NOMO-1 treated with DMSO at 0.1 percent for 48 hours (cell line): ENCODE measurements at regions not wholly inside any gene's neighbourhood (a gene's known extent, or its start where the extent isn't known, plus 50 kb on each side); places are given as distances from the start of the nearest gene placed in this dataset.

ENCODE experiments used
- DNase-seq: peaks from one replicate; lab custom pipeline; 2025; ENCODE audit not compliant: unreplicated experiment; lab: John Stamatoyannopoulos, UW

DNA sequence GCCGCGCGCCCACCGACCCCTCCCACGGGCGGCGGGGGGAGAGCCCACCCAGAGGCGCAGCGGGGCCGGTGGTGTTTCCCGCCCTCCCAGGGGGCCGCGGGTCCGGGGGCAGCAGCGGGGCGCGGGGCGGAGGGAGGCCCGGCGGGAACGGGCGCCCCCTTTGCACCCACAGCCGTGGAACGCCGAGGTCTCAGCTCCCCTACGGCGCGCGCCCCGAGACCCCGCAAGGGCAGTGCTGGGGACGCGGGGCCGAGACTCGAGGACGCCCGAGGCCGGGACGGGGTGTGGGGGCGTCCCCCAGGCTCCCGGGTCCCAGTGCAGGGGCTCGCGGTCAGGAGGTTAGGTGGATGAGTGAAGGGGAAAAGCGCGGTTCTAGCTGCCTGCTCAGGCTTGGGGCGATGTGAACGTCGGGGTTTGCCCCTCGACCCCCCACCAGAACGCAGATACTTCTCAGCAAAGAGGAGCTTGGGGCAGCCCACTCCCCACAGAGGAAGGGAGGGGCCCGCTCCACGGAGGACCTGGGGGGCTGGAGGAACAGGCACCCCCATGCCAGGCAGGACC lies 65.5 kb upstream of the BHLHE23 start:
- DNase-seq: no peak

DNA sequence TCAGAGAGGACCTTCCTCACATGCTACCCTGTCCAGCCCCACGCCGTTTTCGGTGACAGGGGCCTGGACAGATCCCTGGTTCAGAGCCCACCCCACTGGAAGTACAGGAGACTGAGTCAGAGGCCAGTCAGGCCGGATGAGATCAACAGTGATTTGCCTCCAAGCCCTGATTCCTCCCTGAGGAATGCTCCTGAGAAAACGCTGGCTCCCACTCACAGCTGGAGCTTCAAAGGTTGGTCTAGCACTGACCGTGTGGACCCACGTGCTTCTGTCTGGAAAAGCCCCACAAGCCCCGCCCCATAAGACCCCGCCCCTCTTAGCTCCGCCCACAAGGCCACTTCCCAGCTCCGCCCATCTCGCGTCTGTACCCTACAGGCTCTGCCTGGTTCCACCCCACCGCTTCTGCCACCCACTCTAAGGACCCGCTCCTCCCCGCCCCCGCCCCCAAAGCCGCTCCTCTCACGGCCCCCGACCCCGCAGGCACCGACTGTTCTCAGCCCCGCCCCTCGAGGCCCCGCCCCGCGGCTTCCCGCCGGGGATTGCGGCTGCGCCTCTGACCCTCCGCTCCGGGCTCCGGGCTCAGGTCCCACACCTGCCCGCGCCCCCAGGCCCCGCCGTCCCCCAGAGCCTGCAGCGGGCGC lies 64.9 kb upstream of the BHLHE23 start:
- no peak for DNase-seq

DNA sequence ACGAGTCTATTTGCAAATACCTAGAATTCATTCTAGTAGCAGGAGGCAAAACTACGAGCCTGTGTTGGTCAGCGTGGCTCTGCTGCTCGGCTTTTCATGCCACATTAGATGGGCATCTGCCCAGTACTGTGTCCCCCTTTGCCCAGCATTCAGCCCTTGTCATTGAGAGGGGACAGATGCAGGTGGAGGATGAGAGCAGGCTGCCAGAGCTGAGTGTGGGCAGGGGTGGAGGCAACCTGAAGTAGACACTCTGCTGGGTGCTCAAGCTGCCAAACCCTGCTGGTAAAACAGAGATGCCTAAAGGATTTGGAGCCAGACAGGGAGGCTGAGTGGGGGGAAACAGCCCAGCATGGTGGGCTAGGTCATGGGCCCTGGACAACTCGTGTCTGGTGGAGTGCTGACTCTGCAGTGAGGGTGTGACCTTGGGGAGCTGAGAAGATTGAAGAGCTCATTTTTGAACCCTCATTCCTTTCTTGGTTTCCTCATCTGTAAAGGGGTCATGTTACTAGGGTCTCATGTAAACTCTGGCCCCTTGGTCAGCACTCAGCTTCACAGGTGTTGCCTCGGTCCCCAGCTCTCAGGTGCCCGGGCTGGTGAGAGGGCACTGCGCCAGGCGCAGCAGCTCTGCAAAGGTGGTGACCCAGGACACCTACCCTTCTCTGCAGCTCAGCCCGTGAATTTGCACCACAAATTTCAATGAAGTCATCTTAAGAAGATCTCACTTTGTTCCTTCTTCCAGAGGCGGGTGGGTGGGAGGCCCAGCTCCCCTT lies 64.2 kb upstream of the BHLHE23 start:
- DNase-seq: no peak

DNA sequence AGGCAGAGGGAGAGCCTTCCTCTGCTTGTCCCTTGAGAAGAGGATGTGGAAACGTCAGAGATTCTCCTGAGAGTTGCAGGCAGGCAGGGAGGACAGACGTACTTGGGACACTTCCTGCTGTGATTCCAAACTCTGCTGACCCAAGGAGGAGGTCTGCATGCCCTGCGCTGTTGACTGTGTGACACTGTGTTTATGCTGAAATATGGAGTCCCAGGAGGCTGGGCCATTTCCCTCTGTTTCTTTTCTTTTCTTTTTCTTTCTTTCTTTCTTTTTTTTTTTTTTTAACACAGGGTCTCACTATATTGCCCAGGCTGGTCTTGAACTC lies 63.5 kb upstream of the BHLHE23 start:
- no peak for DNase-seq

DNA sequence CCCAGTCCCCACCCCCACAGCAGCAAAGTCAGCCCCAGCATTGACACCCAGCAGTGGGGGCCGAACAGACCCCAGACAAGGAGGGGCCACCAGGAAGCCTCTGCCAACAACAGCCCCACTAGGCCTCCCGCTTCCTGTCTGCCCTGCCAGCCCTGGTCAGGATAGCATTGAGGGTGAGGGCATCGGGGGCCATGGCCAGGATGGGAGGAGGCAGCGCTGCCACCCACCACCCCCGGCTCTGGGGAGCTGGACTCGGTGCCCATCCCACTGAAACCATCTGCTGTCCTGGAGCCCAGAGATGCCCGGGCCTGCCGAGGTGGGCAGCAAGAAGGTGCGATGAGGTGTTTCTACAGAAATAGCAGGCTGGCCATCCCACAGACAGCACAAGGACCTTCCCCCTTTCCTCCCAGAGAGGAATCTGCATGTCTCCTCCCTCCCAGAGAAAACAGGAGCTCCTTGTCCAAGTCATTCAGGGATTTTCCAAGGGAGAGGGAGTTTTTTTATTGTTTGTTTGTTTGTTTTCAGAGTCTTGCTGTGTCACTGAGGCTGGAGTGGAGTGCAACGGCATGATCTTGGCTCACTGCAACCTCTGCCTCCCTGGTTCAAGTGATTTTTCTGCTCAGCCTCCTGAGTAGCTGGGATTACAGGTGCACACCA lies 62.1 kb upstream of the BHLHE23 start:
- DNase-seq: no peak

DNA sequence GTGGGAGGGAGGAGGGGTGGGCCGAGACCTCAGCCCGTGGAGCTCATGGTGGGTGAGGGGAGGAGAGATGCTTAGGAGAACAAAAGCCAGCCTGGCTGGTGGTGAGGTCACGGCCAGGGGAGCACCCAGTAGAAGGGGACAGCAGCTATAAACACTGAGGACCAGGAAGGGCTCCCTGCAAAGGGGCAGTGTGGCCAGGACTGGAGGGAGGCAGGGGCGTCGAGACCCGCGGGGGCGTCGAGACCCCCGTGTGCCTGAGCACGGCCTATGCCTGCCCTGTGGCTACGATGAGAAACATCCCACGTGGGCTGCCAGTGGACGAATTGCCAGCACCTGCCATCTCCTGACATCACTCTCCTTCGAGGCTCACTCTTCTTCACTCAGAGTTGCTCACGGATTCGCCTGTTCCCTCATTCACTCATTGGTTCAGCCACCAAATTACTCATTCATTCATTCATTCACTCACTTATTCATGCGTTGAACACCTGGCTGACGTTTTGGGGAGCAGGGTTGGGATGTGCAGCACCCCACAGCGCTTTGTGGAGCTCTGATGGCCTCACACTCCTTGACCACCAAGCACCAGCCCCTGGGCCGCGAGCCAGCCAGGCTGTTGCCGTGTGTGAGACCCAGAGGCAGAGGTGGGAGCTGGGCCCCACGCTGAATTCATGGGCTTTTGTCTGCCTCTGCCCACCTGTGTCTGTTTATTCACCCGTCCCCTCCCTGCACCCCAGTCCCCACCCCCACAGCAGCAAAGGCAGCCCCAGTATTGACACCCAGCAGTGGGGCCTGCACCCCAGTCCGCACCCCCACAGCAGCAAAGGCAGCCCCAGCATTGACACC lies 61.2 kb upstream of the BHLHE23 start:
- DNase-seq: no peak

DNA sequence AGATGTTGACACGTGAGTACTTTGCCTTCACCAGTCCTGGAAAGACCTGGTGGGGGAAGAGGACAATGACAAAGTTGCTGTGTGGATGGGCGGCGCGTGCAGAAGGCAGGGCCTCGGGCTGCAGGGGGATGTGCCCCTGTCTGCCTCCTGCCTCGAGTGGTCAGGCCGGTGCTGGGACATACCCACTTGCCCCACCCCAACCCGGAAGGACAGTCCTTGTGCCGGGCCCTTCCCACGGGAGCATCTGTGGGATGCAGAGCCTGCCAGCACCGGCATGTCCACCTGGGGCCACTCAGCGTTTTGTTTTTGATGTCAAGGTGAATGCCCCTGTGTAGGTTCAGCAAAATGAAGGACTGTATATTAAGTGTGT lies 60.5 kb upstream of the BHLHE23 start:
- no peak for DNase-seq

DNA sequence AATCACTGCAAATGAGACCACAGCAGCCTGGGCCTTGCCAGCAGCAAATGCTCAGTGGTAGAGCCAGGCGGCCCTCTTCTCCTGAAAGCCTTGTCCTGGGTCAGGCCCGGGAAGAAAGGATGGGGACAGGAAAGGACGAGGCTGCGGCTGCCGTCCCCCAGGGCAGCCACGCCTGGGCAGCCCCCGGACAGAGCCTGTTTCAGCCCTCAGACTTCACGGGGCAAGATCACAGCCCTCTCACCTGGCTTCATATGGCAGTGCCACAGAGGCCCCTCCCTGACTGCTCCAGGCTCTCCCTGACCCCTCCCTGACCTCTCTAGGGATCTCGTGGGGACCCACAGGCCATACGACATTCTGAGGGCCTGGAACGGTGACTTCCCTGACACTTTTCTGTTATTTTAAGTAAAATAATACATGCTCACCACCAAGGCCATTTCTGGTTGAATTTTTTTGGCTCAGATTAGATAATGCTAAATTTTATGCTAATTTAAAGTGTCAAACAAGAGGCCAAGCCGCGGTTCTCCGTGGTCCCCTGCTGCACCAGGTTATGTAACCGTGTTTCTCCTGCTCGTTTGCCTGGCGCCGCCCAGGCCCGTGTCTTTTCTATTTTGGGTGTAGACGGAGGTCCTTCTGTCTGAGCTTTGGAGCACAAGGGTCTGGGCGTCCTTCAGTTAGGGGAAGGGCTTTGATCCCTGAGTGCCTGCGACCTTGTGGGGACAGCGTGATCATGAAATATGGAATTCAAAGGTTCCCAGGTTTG lies 59.9 kb upstream of the BHLHE23 start:
- DNase-seq: no peak

DNA sequence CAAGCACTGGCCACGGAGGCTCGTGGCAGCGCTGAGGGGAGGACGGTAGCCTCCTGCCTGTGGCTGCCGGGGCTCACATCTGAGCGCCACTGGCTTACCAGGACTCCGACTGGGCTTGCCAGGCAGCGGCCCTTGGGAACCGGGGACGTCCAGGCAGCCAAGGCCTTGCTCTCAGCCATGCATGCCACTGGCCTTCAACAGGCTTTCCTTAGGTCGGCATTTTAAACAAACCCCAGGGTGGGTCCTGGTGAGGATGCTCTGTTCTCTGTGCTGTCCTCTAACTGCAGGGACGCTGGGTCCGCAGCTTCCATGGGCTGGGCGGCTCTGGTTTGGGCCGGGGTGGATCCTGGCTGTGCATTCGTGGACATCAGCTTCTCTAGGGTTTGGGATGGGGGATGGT lies 59.1 kb upstream of the BHLHE23 start:
- DNase-seq: no peak

DNA sequence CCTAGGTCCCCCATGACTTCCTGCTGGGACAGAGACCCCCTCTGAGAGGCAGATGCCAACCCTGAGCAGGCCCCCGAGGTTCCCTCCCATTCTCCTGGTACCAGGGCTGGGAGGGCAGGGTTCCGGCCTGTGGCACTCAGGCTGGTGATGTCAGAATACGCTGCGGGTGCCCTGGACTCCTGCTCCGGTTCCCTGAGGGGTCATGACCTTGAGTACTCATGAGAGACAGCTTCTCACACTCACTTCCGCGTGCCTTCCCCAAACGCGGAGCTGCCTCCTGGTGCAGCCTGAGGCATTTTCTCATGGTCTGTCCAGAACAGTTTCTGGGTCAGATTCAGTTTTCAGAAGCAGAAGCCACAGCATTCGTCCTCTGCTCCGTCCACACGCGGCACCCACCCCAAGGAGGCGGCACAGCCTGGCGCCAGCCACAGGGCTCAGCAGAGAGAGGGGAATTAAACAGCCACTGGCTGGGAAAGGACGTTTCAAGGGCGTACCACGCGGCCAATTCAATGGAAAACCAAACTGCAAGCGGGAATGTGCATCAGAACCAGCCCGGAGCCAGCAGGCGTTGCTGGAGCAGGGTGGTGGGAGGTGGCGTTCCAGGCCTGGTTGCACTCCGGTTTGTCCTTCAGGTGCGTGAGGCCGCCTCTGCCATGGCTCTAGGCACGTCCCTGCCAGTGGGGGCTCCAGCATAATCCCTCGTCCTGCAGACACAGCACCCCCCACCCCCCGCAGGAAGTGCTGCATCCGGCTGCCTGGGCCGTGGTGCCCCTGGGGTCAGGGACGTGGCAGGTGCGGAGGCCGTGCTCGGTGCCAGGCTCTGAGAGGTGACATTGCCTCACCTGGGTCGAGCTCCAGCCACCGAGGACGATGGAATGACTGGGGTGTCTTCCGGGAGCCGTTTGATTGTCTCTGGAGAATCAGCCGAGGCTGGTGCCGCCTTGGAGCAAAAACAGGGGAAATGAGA lies 58.3 kb upstream of the BHLHE23 start:
- DNase-seq: no peak

DNA sequence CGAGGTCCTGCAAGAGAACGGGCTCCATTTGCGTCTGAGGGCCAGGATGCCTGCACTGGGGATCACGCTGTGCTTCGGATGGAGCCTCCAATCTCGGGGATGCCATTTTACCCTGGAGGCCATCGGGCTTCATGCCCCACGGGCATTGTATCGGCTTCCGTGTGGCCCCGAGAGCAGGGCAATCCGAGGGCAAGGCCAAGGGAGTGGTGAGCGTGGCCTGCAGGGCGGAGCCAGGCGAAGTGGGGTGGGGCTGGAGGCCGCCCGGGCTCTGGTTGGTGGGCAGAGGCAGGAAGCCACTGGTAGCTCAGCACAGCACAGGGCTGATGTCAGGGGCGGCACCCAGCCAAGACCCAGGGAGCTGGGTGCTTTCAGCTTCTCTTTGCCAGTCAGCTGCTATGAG lies 57.5 kb upstream of the BHLHE23 start:
- no peak for DNase-seq

DNA sequence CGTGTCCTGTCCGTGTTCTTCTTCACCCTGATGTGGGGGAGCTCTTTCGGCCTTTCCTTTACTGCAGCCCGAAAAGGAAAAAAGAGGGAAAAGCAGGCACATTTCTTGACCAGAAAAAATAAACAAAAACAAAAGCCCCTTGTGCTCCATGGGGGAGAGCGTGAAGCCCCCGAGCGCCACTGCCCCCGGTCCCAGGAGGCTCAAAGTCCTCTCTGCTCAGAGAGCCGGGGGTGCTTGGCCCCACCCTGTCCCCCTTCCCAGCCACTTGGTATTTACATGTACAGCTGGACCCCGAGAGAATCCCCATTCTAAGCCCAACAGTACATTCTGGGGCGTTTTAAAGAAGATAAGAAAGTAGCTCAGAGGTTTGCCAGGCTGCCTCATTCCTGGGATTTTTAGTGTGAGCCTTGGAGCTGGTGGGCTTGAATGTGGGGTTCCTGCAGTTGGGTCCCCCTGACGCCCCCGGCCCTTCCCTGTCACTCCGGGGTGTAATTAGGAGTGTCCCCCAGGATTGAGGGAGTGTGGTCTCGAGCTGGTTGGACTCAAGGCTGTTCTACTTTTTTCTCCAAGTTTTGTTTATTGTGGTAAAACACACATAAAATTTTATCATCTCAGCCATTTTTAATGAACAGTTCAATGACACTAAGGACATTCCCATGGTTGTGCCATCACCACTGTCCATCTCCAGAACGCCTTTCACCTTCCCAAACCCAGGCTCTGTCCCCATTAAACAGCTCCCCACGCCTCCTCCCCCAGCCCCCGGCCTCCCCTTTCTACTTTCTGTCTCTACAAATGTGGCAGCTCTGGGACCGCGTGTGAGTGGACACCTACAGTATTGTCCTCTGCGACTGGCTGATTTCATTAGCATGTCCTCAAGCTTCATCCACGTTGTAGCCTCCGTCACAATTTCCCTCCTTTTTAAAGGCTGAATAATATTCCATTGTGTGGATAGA lies 55.7 kb upstream of the BHLHE23 start:
- no peak for DNase-seq

DNA sequence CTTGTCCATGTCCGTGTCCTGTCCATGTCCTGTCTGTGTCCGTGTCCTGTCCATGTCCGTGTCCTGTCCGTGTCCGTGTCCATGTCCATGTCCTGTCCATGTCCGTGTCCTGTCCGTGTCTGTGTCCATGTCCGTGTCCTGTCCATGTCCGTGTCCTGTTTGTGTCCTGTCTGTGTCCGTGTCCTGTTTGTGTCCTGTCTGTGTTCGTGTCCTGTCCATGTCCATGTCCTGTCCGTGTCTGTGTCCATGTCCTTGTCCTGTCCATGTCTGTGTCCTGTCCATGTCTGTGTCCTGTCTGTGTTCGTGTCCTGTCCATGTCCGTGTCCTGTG lies 55.0 kb upstream of the BHLHE23 start:
- no peak for DNase-seq

DNA sequence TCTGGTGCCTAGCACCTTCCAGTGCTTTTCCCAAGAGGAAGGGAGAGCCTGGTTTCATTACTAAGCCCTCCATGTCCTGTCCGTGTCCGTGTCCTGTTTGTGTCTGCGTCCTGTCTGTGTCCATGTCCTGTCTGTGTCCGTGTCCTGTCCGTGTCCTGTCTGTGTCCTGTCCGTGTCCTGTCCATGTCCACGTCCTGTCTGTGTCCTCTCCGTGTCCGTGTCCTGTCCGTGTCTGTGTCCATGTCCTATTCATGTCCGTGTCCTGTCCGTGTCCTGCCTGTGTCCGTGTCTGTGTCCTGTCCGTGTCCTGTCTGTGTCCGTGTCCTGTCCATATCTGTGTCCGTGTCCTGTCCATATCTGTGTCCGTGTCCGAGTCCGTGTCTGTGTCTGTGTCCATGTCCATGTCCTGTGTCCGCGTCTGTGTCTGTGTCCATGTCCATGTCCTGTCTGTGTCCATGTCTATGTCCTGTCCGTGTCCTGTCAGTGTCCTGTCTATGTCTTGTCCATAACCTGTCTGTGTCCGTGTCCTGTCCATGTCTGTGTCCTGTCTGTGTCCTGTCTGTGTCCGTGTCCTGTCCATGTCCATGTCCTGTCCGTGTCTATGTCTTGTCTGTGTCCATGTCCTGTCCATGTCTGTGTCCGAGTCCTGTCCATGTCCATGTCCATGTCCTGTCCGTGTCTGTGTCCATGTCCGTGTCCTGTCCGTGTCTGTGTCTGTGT lies 54.4 kb upstream of the BHLHE23 start:
- DNase-seq: no peak

DNA sequence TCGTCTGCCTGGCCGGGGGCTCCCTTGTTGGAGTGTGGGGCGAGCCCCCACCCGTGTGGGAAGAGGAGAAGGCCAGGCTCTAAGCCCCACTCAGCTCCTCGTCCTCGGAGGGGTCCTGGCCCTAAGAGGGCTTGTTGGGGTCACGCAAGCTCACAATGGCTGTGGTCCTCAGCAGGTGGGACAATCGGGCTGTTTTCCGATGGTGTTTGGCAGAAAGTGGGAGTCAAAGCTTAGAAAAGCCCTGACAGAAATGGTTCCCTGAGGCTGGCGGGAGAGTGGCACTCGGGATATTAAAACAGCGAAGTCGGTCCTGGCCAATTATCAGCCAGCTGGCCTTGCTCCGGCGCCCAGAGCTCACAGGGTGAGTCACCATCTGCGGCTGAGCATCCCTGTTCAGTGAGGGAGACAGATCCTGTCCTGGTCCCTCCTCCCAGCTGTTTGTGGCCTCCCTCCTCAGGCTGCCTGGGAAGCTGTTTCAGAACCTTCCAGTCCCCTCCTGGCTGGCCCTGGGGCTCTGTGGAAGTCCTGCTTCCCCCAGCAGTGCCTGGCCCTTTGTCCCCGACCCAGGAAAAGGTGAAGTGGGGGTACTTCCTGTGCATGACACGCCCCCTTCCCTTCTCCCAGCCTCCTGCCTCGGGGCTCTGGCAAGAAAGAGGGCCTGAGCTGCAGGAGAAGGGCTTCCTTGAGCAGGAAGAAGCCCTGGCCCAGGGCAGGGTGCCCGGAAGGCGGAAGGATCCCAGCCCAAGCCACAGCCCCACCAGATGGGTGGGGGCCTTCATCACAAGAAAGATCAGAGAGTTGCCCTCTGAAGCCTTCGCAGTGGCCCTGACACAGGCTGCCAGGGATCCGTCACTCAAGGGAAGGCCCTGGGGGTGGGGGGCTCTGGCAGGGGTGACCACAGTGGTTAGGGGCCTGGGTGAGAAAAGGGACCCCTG lies 53.6 kb upstream of the BHLHE23 start:
- DNase-seq: no peak

DNA sequence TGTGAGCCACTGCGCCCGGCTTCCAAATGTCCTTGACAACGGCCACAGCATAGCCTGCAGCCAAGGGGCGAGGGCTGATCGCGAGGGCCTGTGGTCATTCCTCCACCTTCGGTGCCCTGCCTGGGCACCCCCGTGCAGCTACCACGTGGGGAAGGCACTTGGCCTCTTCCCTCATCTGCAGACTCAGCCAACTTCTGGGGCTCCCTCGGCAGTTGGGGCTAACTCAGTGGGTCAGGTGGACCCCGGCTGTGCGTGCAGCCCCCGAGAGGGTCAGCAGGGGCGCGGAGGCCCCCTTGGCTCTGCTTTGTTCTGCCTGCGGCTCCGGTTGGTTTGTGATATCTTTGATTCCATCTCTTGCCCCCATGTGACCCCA lies 52.9 kb upstream of the BHLHE23 start:
- DNase-seq: no peak
